Activated T-cell treated with anti-CD3 and anti-CD28 coated beads for 1 hour (primary cell): ENCODE measurements at regions not wholly inside any gene's neighbourhood (a gene's known extent, or its start where the extent isn't known, plus 50 kb on each side); places are given as distances from the start of the nearest gene placed in this dataset.

Source experiments
- DNase-seq: peaks from one replicate; pipeline ENCODE4 v3.0.0-alpha.2; 2020; ENCODE audit warnings: low read depth

- DNase-seq: no peak
Measured at GRCh38 chr18:42623935-42624334, 491.6 kb downstream of the RIT2 start.

- DNase-seq: no peak
Measured at GRCh38 chr18:42632801-42633200, 482.7 kb downstream of the RIT2 start.

DNA sequence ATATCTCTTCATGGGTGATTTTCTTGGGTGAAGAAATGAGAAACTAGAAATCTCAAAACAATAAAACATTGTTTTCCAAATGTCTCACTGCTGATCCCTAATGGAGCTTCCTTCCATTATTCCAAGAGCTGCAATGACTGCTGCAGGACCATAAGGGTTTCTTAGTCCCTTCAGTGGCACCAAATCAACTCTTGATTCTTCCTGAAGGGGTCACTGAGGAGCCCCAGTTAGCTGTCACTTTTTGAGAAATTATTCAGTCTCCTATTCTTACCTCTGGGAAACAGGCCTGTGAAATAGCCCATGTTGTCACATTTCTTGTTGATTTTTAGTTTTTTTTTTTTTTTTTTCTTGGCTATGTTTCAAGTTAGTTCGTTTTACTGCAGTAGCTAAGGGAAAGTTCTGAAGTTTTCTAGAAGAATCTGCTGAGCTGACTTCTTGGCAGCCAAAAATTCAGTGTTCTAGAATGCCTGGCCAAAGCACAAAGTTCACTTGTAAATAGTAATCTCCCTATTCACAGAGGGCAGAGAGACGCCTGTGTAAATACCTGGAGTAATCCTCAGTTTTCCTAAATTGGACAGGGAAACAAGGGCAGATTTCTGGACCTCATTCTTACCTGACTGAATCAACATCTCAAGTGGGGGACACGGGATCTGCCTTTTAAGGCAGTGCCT is 480.0 kb downstream of the RIT2 start:
- DNase-seq: no peak

DNA sequence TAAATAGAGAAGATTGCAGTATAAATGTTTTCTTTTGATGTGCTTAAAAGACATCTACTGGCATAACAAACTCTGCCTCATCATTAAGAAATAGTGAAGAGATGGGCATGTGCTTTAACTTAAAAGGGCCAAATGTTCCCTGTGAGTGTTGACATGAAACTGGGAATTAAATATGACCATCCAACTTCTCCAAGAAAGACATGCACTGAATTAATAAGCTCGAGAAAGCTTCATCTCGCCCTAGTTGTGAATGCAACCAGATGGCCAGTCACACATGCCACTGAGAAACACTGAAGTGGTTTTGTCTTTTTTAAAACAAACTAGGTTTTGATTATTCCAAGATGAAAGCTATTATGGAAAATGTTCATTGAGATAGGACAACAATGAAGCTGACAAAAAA is 479.2 kb downstream of the RIT2 start:
- DNase-seq: no peak

GRCh38 chr18:42640160-42640559 is 475.3 kb downstream of the RIT2 start:
- DNase-seq: no peak

DNA sequence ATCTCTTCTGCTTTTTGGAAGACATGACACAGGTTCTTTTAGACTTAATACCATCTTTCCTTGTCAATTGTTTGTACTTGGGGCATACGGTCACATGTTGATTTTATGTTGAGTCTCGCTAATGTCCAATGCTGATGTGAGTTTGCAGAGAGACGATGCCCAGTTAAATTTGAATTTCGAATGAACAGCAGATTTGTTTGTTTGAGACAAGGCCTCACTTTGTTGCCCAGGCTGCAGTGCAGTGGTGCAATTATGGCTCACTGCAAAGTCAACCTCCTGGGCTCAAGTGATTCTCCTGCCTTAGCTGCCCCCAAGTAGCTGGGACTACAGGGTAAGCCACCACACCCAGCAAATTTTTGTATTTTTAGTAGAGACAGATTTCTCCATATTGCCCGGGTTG is 473.5 kb downstream of the RIT2 start:
- no peak for DNase-seq

GRCh38 chr18:42644729-42645131 is 470.8 kb downstream of the RIT2 start:
- no peak for DNase-seq

GRCh38 chr18:42649331-42650035 is 466.0 kb downstream of the RIT2 start:
- DNase-seq: no peak

DNA sequence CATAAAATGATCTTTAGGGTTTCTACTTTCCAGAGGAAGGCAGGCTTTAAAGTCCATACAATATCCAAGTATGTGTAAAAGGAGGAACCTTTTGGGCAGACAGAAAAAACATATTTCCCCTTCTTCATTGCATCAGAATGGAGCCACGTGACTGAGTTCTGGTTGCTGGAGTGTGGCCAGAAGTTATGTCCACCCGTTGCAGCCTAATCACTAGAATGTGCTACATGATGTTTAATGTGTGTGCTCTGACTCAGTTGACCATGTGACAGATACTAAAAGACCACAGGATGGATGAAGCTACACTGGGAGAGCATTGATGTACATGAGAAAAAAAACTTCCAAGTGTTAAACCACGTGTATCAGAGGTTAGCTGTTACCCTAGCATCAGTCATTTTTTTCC is 460.9 kb downstream of the RIT2 start:
- no peak for DNase-seq

DNA sequence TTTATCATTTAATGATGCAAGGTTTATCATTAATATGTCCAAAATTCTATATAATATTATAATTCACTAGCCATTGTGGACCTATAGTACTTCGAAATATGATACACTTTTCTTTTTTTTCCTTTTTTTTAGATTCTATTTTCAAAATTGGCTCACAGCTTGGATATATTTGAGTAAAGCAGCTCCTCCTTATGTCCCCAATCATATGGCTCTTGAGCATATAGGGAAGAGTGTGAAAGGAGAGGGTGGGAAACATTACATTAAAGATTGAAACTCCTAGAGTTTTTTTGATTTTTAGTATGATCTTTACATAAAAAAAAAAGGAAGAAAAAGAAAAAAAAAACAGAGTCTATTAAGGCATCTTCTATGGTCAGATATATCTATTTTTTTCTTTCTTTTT is 457.9 kb downstream of the RIT2 start:
- no peak for DNase-seq

DNA sequence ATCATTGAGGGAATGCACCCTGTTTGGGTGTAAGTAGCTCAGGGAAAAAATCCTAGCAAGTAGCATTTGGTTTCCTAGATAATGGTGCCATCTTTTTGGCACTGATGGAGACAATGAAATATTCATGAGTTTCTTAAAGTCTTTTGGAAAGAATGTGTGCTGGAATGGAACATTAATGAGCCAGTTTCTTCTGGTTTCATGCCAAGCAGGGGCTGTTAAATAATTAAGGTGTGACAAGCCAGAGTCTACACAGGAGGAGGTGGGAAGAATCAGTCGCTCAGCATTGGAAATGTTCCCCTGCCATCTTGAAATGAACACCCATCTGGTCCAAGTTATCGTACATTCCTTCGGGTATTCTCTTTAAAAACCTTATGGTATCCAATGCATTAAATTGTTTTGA is 457.3 kb downstream of the RIT2 start:
- no peak for DNase-seq

DNA sequence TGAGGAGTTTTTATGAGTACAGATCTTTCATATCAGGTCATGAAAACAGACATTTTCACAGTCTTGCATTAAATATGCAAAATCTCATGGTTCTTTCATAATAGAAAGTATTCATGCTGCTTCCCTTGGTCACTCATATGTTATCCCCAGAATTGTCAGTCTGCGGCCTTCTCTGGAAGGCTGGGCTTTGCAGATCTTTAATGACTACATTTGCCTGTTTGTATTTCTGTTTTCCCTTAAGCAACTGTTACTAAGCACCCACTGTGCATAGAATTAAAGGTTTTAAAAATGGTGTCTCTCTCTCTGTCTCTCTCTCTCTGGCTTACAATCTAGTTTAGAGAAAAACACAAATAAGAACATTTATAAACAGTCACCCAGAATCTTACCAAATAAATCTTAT is 456.3 kb downstream of the RIT2 start:
- DNase-seq: no peak

GRCh38 chr18:42670860-42671259 is 444.6 kb downstream of the RIT2 start:
- DNase-seq: no peak

DNA sequence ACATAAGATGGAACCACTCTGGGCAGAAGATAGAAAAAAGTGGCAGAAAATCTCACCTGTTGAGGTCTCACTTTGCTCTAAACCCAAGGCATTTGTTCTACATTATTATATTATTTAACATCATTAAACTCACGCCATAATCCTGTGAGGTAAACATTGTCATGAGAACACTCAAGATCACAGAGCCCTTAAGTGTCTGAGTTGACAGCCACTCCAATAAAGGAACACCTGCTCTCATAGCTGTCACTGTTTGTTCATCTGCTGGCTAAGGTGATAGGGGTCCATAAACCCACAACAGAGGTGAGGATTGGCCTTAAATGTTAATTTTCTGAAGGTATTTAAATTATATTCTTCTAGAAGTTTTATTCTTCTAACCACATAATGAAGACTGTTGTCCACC is 439.7 kb downstream of the RIT2 start:
- DNase-seq: no peak

- DNase-seq: no peak
Measured at GRCh38 chr18:42683094-42683493, 432.4 kb downstream of the RIT2 start.

- no peak for DNase-seq
Measured at GRCh38 chr18:42689310-42689709, 426.2 kb downstream of the RIT2 start.
